HG03439 (cell line): ENCODE measurements at regions not wholly inside any gene's neighbourhood (a gene's known extent, or its start where the extent isn't known, plus 50 kb on each side); places are given as distances from the start of the nearest gene placed in this dataset.
A peak's percentile ranks its signal among the peaks of the same experiment; 100 is the strongest.
"Not testable (repeated sequence)": the region's sequence is repeated elsewhere in the genome, so short reads cannot be mapped to it uniquely, and the experiment has no call there.

Source experiments
- ATAC-seq: cut with Tn5 transposase; IDR thresholded peaks from one replicate; pipeline ENCODE4 v1.9.1; 2021; ENCODE audit warnings: mild to moderate bottlenecking, moderate library complexity; ENCODE audit not compliant: unreplicated experiment

DNA sequence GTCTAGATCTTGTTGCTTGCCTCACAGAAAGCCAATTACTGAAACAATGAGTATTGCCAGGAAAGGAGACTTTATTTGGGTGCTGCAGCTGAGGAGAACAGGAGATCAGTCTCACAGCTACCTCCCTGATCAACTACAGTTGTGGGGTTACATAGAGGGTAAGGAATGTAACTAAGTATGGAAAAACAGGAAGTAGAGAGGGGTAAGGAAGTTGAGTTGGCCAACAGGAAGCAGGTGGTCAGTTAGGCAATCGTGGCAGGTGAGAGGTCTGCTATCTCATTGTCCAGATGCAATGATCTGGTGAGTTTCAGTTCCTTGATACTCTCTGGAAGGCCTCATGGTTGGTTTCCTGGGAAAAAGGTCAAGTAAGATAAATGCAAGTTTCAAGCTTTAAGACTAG lies 333.1 kb upstream of the GOT2 start:
- ATAC-seq, result no peak

DNA sequence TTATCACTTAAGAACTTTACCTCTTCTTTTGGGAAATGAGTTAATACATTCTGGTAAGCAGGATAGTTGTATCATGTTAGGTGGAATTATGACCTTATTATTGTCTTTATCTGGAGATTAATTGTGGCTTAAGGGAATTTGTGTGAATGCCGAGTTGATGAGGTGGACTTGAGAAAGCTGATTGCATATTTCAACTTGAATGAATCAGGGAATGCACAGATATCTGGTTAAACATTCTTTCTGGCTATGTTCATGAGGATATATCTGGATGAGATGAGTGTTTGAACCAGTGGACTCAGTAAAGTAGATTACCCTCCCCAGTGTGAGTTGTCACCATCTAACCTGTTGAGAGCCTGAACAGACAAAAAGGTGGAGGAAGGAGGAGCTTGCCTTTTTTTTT lies 326.1 kb upstream of the GOT2 start:
- ATAC-seq, result no peak

GRCh38 chr16:59058250-59058649 lies 324.1 kb upstream of the GOT2 start:
- ATAC-seq, result no peak

DNA sequence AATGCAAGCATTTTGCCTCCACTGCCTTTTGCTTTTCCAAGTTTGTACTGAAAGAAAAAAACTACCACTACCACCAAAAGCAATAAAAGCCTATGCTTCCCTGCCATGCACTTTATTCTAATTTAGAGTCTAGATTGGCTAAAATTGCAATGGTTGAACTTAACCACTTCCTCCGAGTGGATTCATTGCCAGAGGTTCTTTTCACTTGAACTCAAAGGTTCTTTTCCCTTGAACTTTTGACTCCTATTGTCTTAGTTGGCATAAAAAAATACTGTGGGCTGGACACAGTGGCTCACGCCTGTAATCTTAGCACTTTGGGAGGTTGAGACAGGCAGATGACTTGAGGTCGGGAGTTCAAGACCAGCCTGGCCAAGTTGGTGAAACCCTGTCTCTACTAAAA lies 319.8 kb upstream of the GOT2 start:
- ATAC-seq, result no peak

GRCh38 chr16:59052231-59052630 lies 318.1 kb upstream of the GOT2 start:
- no peak for ATAC-seq

DNA sequence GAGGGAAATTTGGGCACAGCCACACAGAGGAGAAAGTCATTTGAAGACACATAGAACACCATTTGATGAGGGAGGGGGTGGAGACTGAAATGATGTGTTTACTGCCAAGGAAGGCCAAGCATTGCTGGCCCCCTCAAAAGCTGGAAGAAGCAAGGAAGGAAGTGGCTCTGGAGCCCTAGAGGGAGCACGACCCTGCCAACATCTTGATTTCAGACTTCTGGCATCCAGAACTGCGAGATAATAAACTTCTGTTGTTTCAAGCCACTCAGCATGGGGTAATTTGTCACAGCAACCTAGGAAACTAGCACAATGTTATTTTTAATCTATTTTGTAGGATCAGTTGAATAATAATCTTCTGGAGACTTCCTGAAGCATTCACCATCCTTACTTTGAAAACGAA lies 314.8 kb upstream of the GOT2 start:
- ATAC-seq, result no peak

- no peak for ATAC-seq
These were observed 313.0 kb upstream of the GOT2 start for GRCh38 chr16:59047114-59047513.

DNA sequence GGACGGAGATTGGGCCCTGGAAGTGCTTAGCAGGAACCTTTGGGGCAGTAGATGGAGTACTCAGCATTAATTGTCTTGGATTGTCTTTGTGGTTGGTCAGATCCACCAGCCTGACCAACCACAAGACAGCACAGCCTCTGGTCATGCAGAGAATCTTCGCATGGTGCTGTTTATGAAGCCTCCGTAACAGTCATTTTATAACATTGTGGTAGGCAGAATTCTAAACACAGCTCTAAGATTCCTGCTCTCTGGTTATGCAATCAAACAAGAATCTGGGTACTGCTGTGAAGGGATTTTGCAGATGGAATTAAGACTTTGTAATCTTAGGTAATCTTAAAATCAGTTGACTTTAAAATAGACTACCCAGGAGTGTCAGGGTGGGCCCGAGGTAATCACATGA lies 312.2 kb upstream of the GOT2 start:
- ATAC-seq, result no peak

- ATAC-seq, result no peak
These were observed 311.4 kb upstream of the GOT2 start for GRCh38 chr16:59045501-59045900.

DNA sequence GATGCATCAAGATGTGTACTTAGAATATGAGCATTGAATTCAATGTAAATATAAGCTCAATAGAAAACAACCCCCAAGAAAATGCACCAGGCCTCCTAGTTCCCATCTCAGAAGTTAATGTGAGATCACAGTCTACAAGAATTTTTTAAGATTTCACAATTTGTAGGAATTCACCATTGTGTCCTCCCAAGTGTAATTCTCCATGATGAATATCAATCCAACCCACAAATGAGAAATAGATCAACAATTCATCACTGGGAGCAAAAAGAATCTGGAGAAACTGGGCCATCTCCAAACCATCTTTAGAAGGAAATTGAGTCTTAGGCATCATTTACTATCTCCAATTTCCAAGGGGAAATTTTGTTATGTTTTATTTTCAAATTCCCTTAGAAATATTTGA lies 310.5 kb upstream of the GOT2 start:
- no peak for ATAC-seq

GRCh38 chr16:59042301-59042700 lies 308.2 kb upstream of the GOT2 start:
- ATAC-seq, result no peak

DNA sequence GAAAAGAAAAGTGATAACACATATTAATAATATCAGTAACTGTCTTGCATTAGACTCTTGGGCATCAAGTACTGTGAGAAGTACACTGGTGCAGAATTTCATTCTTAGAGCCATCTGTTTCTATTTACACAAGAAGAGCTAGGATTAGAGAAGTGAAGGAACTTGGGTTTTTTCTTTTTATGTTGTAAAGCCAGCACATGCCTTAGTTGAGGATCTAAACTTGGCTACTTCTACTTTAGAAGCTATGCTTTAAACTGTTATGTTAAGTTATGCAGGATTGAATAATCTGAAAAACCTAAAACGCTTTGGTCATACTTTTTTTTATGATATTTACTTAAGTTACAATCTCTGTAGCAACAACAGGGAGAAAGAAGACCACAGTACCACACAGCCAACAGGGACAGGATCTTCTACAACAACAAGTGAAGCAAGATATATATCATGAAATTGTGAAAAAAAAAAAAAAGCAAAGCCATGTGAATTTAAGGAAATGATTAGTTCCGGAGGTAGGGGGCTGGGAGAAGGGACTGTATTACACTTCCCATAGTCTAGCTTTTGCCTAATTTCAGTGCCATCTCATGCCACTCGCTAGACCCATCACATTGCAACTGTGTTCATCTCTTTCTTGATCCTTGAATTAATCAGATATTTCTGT lies 305.1 kb upstream of the GOT2 start:
- no peak for ATAC-seq

GRCh38 chr16:59030923-59031485 lies 296.9 kb upstream of the GOT2 start:
- ATAC-seq, result no peak

- no peak for ATAC-seq
These were observed 287.6 kb upstream of the GOT2 start for GRCh38 chr16:59021751-59022150.

- no peak for ATAC-seq
These were observed 279.8 kb upstream of the GOT2 start for GRCh38 chr16:59013930-59014329.

- ATAC-seq, result no peak
These were observed 265.6 kb upstream of the GOT2 start for GRCh38 chr16:58999762-59000161.

- not testable (repeated sequence) for ATAC-seq
These were observed 258.6 kb upstream of the GOT2 start for GRCh38 chr16:58992755-58993154.

GRCh38 chr16:58983181-58983965 lies 249.3 kb upstream of the GOT2 start:
- ATAC-seq, result not testable (repeated sequence)

DNA sequence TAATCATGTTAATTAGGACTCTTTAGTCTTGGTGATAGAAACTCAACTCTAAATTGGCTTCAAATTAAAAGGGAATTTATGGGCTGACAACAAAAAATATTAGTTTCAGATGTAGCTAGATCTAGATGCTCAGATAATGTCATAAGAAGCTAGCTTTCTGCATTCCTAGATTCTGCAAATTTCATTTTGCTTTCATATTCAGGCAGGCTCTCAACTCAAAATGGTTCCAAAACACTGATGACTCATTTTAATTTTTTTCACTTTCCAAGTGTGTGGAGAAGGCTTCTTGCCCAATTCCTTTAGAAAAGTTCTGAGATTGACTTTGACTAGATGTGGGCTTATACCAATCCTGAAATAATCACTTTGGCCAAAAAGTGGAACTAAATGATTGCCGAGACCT lies 236.7 kb upstream of the GOT2 start:
- peak; percentile 88 for ATAC-seq

GRCh38 chr16:58963479-58963878 lies 229.4 kb upstream of the GOT2 start:
- no peak for ATAC-seq

DNA sequence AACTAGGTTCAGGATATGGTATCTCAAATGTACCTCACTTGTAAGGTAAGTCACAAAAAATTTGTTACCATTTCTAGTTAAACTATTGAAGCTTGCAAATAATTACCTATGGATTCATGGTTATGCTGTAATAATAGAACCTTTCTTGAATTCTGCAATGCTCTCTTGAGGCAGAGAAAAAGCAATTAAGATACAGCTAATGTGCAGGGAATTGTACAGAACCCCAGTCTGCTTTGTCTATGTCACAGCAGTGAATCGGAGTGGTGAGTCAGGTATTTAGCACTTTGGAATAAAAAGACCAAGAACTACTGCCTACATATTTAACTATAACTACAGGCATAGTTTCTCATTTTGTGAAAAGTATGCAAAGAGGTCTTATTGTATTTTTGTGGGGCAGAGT lies 228.7 kb upstream of the GOT2 start:
- no peak for ATAC-seq

DNA sequence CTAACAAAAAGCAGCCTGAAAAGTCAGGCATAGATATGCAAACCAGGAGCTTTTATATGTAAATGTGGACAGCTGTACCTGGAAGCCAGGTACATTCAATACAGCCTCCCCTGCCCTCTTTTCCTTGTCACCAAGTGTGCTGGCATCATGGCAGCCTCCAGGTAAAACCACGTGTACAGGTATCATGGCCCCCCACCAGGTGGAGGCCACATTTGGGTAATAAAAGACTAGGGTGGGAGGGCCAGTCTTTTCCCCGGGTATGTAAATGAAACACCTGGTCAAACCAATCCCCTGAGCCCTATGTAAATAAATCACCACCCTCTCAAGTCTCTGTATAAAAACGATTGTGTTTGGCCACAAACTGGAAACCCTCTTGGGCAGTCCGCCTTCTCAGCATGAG lies 226.4 kb upstream of the GOT2 start:
- no peak for ATAC-seq
